ENCODE measurements at regions not wholly inside any gene's neighbourhood (a gene's known extent, or its start where the extent isn't known, plus 50 kb on each side); places are given as distances from the start of the nearest gene placed in this dataset.

DNA sequence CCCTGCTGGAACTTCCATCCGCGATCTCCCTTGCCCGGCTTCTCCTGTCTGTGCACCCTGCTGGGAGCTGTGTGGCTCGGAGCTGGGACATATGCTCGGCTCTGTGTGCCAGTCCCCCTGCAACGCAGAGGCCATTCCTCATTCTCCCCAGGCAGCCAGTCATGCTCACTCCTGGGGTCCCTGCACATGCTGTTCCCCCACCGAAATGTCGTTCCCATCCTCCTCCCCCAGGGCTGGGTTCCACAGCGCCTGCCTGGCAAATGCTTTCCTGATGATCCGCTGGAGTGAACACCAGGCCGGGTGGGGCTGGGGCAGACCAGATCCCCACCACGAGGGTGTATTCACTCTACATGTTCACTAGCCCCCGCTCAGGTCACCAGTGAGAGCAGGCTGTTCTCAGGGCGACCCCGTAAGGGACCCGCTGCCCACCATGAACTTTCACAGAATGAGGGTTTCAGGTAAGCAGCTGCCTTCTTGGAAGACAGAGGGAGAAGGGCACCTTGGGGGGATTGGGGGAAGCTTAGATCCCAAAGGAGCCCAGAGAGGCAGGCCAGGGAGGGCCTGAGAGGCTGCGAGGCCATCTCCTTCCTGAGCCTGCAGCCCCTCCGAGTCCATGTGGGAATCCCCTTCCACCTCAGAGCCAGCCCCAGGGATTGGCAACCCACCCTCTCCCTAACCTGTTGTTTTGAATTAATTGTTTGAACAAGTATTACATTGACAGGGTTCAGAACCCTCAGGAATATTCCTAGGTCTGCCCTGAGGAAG, 88.7 kb upstream of the IQSEC1 start:
- Histone ChIP-seq H3K9me2 (replicated peaks; ENCODE audit: insufficient read depth, low read length) (no peaks in the 10 kb centered on the region), H3K4me2 (ENCODE audit: low read depth, low read length, poor library complexity, severe bottlenecking) (no peak overlapping the region), H3K27ac (ENCODE audit: low read length) (no peak overlapping the region), H3K4me1 (ENCODE audit: low read length) (no peaks in the 10 kb centered on the region), H3K27me3 (ENCODE audit: low read length) (no peaks in the 10 kb centered on the region), H3K9ac (ENCODE audit: low read length) (no peak overlapping the region), H2AFZ (ENCODE audit: low read length) (no peak overlapping the region), H3K36me3 (ENCODE audit: insufficient read depth, low read length) (peaks cover 2% of the 10 kb centered on the region; the same call in 1 of the 2 replicates), H3K9me3 (ENCODE audit: low read length) (no peaks in the 10 kb centered on the region), H4K20me1 (ENCODE audit: insufficient read depth, low read depth, low read length) (peaks cover 26% of the 10 kb centered on the region), H3K4me3 (ENCODE audit: low read length) (no peak overlapping the region), H3K79me2 (ENCODE audit: low read length) (no peaks in the 10 kb centered on the region)
- DNase-seq: no peak

DNA sequence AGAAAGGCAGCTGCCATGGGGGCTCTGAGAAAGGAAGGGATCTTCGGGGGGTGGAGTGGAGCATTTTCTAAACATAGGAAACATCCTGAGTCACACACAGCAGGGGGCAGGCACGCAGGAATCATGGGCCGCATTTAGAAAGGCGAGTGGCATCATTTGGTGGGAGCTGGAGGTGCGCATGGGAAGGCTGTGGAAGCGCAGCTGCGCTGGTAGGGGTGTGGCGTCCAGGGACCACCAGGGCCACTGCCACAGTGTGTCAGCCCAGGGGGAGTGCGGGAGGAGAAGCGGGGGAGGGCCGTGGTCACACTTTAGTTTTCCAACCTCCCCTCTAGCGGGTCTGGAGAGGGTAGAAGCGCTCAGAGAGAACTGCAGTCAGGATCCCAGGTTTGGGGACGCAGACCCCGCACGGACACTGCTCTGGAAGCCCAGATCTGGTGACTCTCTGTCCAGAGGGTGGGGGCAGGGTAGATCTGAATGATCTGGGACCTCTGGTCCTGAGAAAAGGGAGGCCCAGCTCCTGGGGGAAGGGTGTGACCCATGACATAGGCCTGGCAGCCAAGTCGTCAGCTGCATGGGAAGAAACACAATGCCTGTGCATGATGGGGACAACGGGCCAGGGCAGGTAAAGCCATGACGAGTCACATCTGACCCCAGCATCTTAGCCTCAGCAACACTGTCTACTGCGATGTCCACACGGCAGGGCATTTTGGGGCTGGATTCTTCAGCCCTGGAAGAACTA, 88.0 kb upstream of the IQSEC1 start:
- Histone ChIP-seq H3K4me1 (ENCODE audit: low read length) (no peaks in the 10 kb centered on the region), H3K9me2 (replicated peaks; ENCODE audit: insufficient read depth, low read length) (no peaks in the 10 kb centered on the region), H3K4me2 (ENCODE audit: low read depth, low read length, poor library complexity, severe bottlenecking) (no peak overlapping the region), H3K4me3 (ENCODE audit: low read length) (no peak overlapping the region), H3K9ac (ENCODE audit: low read length) (no peak overlapping the region), H2AFZ (ENCODE audit: low read length) (no peak overlapping the region), H3K9me3 (ENCODE audit: low read length) (peaks cover 4% of the 10 kb centered on the region), H3K36me3 (ENCODE audit: insufficient read depth, low read length) (peaks cover 2% of the 10 kb centered on the region; the same call in 1 of the 2 replicates), H3K27ac (ENCODE audit: low read length) (no peak overlapping the region), H3K27me3 (ENCODE audit: low read length) (no peaks in the 10 kb centered on the region), H4K20me1 (ENCODE audit: insufficient read depth, low read depth, low read length) (peaks cover 21% of the 10 kb centered on the region), H3K79me2 (ENCODE audit: low read length) (no peaks in the 10 kb centered on the region)
- no peak for DNase-seq

DNA sequence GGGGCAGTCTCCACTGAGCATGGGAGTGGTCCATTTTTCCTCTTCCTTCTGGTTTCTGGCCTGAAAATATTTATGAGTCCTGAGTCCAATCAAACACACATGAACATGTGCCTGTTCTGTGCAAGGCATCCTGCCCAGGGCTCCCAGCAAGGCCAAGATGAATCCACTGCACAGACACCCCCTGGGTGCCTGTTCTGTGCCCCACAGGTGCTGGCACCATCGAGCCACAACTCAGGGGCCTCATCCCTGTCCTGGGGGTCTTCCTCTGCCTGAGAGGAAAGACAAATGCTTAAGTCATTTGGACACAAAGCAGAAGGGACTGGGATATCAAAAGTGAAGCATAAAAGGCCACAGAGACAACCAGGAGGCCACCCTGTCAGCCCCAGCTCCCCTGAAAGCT, 87.4 kb upstream of the IQSEC1 start:
- peaks cover 19% of the 10 kb centered on the region; the same call in 1 of the 2 replicates for H4K20me1 ChIP-seq (ENCODE audit: insufficient read depth, low read depth, low read length)
- no peak for DNase-seq
- H3K4me3 ChIP-seq (ENCODE audit: low read length): no peak overlapping the region
- no peak overlapping the region for H3K4me2 ChIP-seq (ENCODE audit: low read depth, low read length, poor library complexity, severe bottlenecking)
- H2AFZ ChIP-seq (ENCODE audit: low read length): no peak overlapping the region
- H3K79me2 ChIP-seq (ENCODE audit: low read length): no peaks in the 10 kb centered on the region
- H3K9me3 ChIP-seq (ENCODE audit: low read length): peaks cover 7% of the 10 kb centered on the region
- no peaks in the 10 kb centered on the region for H3K4me1 ChIP-seq (ENCODE audit: low read length)
- peaks cover 3% of the 10 kb centered on the region; the same call in 1 of the 2 replicates for H3K36me3 ChIP-seq (ENCODE audit: insufficient read depth, low read length)
- H3K27ac ChIP-seq (ENCODE audit: low read length): no peak overlapping the region
- H3K9ac ChIP-seq (ENCODE audit: low read length): no peak overlapping the region
- no peaks in the 10 kb centered on the region for H3K27me3 ChIP-seq (ENCODE audit: low read length)
- no peaks in the 10 kb centered on the region for H3K9me2 ChIP-seq (replicated peaks; ENCODE audit: insufficient read depth, low read length)

DNA sequence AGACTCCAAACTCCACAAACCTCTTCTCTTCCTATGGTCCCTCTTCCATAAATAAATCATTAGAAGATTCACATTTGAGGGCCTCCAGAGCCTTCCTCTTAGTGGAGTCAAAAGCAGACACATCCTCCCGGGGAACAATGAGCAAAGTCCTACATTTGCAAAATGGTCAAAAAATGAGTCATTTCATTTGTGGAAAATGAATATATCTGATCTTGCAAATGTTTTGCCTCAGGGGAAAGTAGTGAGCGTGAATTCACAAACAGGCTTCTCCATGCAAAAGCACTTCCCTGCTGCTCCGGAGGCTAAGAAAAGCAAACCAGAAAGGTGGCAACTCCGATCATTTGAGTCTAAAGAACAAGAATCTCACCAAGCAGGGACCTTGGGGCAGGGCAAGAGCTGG, 86.7 kb upstream of the IQSEC1 start:
- no peak overlapping the region for H2AFZ ChIP-seq (ENCODE audit: low read length)

DNA sequence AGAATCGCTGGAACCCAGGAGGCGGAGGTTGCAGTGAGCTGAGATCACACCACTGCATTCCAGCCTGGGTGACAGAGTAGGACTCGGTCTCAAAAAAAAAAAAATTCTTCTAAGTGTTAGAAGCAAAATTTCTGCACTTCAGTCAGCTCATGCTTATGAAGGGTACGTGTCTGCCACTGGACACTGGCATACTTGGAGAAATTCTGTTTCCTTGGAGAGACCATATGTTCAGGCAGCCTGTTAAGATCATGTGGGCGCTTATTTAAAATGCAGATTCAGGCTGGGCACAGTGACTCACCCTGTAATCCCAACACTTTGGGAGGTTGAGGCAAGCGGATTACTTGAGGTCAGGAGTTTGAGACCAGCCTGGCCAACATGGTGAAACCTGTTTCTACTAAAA, 85.6 kb upstream of the IQSEC1 start:
- Histone ChIP-seq H3K36me3 (ENCODE audit: insufficient read depth, low read length) (peaks cover 7% of the 10 kb centered on the region; the same call in 1 of the 2 replicates), H2AFZ (ENCODE audit: low read length) (no peak overlapping the region), H4K20me1 (ENCODE audit: insufficient read depth, low read depth, low read length) (peaks cover 11% of the 10 kb centered on the region; the same call in 1 of the 2 replicates), H3K4me2 (ENCODE audit: low read depth, low read length, poor library complexity, severe bottlenecking) (no peak overlapping the region), H3K9me2 (replicated peaks; ENCODE audit: insufficient read depth, low read length) (no peaks in the 10 kb centered on the region), H3K4me3 (ENCODE audit: low read length) (no peak overlapping the region), H3K27me3 (ENCODE audit: low read length) (no peaks in the 10 kb centered on the region), H3K27ac (ENCODE audit: low read length) (no peak overlapping the region), H3K9me3 (ENCODE audit: low read length) (peaks cover 12% of the 10 kb centered on the region), H3K9ac (ENCODE audit: low read length) (no peak overlapping the region), H3K4me1 (ENCODE audit: low read length) (no peaks in the 10 kb centered on the region), H3K79me2 (ENCODE audit: low read length) (no peaks in the 10 kb centered on the region)
- no peak for DNase-seq

More for the DNA sequence above, 86.7 kb upstream of the IQSEC1 start:
- Histone ChIP-seq H3K36me3 (ENCODE audit: insufficient read depth, low read length) (peaks cover 7% of the 10 kb centered on the region; the same call in 1 of the 2 replicates), H3K27ac (ENCODE audit: low read length) (no peak overlapping the region), H3K9ac (ENCODE audit: low read length) (no peak overlapping the region), H3K4me2 (ENCODE audit: low read depth, low read length, poor library complexity, severe bottlenecking) (no peak overlapping the region), H3K9me3 (ENCODE audit: low read length) (peaks cover 12% of the 10 kb centered on the region), H3K4me1 (ENCODE audit: low read length) (no peaks in the 10 kb centered on the region), H4K20me1 (ENCODE audit: insufficient read depth, low read depth, low read length) (peaks cover 16% of the 10 kb centered on the region; the same call in 1 of the 2 replicates), H3K4me3 (ENCODE audit: low read length) (no peak overlapping the region), H3K9me2 (replicated peaks; ENCODE audit: insufficient read depth, low read length) (no peaks in the 10 kb centered on the region), H3K27me3 (ENCODE audit: low read length) (no peaks in the 10 kb centered on the region), H3K79me2 (ENCODE audit: low read length) (no peaks in the 10 kb centered on the region)
- DNase-seq: no peak

GRCh38 chr3:13158408-13158807, 85.2 kb upstream of the IQSEC1 start:
- Histone ChIP-seq H3K36me3 (ENCODE audit: insufficient read depth, low read length) (peaks cover 7% of the 10 kb centered on the region; the same call in 1 of the 2 replicates), H3K4me3 (ENCODE audit: low read length) (no peak overlapping the region), H3K79me2 (ENCODE audit: low read length) (no peaks in the 10 kb centered on the region), H3K9me3 (ENCODE audit: low read length) (peaks cover 12% of the 10 kb centered on the region), H4K20me1 (ENCODE audit: insufficient read depth, low read depth, low read length) (peaks cover 11% of the 10 kb centered on the region; the same call in 1 of the 2 replicates), H3K27me3 (ENCODE audit: low read length) (no peaks in the 10 kb centered on the region), H2AFZ (ENCODE audit: low read length) (no peak overlapping the region), H3K4me2 (ENCODE audit: low read depth, low read length, poor library complexity, severe bottlenecking) (no peak overlapping the region), H3K9ac (ENCODE audit: low read length) (no peak overlapping the region), H3K9me2 (replicated peaks; ENCODE audit: insufficient read depth, low read length) (no peaks in the 10 kb centered on the region), H3K27ac (ENCODE audit: low read length) (no peak overlapping the region), H3K4me1 (ENCODE audit: low read length) (no peaks in the 10 kb centered on the region)
- no peak for DNase-seq

DNA sequence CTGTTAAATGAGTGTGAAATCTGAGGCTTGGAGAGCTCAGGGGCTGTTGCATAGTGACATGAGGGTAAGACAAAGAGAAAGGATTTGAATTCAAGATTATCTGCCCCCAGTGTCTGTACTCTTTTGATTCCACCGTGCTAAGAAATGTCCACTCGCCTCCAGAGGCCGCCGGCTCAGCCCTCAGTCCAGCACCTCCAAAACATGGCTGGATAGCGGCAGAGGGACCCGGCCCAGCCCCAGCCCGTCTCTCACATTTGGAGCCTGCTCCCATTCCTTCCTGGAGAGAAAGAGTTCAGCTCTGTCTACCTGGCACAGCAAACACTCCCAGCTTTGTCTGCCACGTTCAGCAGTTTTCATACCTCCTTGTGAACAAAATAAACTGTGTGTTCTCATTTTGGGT, 84.8 kb upstream of the IQSEC1 start:
- Histone ChIP-seq H3K9me2 (replicated peaks; ENCODE audit: insufficient read depth, low read length) (no peaks in the 10 kb centered on the region), H2AFZ (ENCODE audit: low read length) (no peak overlapping the region), H3K27ac (ENCODE audit: low read length) (no peak overlapping the region), H3K79me2 (ENCODE audit: low read length) (no peaks in the 10 kb centered on the region), H3K9me3 (ENCODE audit: low read length) (peaks cover 12% of the 10 kb centered on the region), H4K20me1 (ENCODE audit: insufficient read depth, low read depth, low read length) (peaks cover 14% of the 10 kb centered on the region; the same call in 1 of the 2 replicates), H3K4me1 (ENCODE audit: low read length) (no peaks in the 10 kb centered on the region), H3K4me3 (ENCODE audit: low read length) (no peak overlapping the region), H3K4me2 (ENCODE audit: low read depth, low read length, poor library complexity, severe bottlenecking) (no peak overlapping the region), H3K27me3 (ENCODE audit: low read length) (no peaks in the 10 kb centered on the region), H3K9ac (ENCODE audit: low read length) (no peak overlapping the region), H3K36me3 (ENCODE audit: insufficient read depth, low read length) (peaks cover 7% of the 10 kb centered on the region; the same call in 1 of the 2 replicates)
- DNase-seq: no peak

Data from Karpas-422 (cell line).